ENCODE measurements at regions not wholly inside any gene's neighbourhood (a gene's known extent, or its start where the extent isn't known, plus 50 kb on each side); places are given as distances from the start of the nearest gene placed in this dataset.

GRCh38 chr2:29983308-29983707, 61.9 kb upstream of the ALK start:
- TF ChIP-seq CTCF (IDR thresholded peaks at IDR 0.05; ENCODE audit: low read depth, low read length) (no peak), POLR2A (IDR thresholded peaks at IDR 0.05; ENCODE audit: extremely low read depth, insufficient read length) (no peak), MAX (IDR thresholded peaks at IDR 0.05; ENCODE audit: low read depth, low read length) (no peak), MYC (IDR thresholded peaks at IDR 0.05; ENCODE audit: low read depth, low read length) (no peak)
